OCI-LY3 (cell line): ENCODE measurements at regions not wholly inside any gene's neighbourhood (a gene's known extent, or its start where the extent isn't known, plus 50 kb on each side); places are given as distances from the start of the nearest gene placed in this dataset.

ENCODE experiments used
- EZH2phosphoT487 ChIP-seq: fragments of 200-600 bp; shearing (Covaris generic); IDR thresholded peaks from 2 replicates; pipeline ENCODE4 v1.6.1; 2018; ENCODE audit warnings: antibody characterized with exemption, mixed run types, low read depth
- TF ChIP-seq, protein P1 (sequence below): fragments of 200-600, 300-600 bp; sonication (generic); IDR thresholded peaks from 2 replicates; pipeline ENCODE4 v1.5.1; 2014; ENCODE audit warnings: antibody characterized with exemption, low read length, low read depth

GRCh38 chr18:76616373-76616772 lies 121.3 kb upstream of the ZNF516 start:
- TF ChIP-seq, protein P1, sequence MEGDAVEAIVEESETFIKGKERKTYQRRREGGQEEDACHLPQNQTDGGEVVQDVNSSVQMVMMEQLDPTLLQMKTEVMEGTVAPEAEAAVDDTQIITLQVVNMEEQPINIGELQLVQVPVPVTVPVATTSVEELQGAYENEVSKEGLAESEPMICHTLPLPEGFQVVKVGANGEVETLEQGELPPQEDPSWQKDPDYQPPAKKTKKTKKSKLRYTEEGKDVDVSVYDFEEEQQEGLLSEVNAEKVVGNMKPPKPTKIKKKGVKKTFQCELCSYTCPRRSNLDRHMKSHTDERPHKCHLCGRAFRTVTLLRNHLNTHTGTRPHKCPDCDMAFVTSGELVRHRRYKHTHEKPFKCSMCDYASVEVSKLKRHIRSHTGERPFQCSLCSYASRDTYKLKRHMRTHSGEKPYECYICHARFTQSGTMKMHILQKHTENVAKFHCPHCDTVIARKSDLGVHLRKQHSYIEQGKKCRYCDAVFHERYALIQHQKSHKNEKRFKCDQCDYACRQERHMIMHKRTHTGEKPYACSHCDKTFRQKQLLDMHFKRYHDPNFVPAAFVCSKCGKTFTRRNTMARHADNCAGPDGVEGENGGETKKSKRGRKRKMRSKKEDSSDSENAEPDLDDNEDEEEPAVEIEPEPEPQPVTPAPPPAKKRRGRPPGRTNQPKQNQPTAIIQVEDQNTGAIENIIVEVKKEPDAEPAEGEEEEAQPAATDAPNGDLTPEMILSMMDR: no peak
- no peak for TF ChIP-seq EZH2phosphoT487
